GM18867 (cell line): ENCODE measurements at regions not wholly inside any gene's neighbourhood (a gene's known extent, or its start where the extent isn't known, plus 50 kb on each side); places are given as distances from the start of the nearest gene placed in this dataset.

ENCODE experiments used
- ATAC-seq: cut with Tn5 transposase; IDR thresholded peaks from one replicate; pipeline ENCODE4 v1.9.1; 2021; ENCODE audit warnings: mild to moderate bottlenecking, moderate library complexity; ENCODE audit not compliant: unreplicated experiment

DNA sequence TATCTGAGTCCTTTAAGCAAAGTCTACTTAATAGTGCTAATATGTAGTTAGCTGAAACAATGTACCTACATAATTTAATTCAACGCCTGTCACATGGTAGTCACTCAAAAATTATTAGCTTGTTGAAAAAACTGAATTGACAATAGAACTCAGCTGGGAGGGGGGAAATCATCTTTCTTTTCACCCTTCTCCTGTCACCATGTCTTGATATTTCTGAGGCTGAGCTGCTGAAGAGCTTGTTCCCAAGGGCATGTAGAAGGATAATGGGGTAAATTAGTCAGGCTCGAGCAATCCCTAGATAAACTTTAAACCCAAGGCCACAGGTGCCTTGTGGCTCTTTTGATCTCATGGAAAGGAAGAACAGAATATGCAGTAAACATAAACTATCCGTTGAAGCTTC, 339.6 kb upstream of the LRATD1 start:
- ATAC-seq: no peak

DNA sequence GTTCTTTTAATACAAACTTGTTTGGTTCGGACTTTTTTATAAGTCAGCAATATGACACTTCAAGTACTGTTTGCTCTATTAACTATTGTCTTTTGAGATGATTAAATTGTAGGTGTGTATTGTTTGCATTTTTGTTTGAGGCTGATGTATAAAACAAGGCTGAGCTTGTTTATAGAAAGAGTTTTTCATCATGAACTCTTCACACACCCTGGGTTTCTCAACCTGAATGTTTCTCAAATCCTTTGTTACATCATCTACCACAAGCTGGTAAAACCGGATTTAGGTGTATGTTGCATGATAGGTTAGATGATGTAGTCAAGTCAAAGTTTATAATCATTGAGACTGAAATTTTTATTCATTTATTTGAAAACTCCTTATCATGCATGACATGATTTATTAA, 335.2 kb upstream of the LRATD1 start:
- ATAC-seq: no peak

DNA sequence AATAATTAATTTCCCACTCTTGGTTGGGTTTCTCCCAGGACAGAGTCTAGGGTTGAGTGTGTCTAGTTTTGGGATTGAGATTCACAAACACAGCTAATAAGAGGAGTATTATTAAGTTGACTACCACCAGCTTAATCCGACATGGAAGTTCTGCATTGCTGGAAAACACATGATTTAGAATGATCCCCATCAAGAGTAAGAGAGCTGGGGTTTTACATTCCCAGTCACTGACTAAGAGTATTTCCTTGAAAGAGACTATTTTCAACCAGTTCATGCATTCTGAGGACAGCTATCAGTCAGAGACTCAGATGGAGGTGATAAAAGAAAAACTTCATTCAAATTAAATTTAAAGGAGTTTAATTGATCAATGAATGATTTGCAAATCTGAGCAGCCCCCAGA, 334.6 kb upstream of the LRATD1 start:
- no peak for ATAC-seq

DNA sequence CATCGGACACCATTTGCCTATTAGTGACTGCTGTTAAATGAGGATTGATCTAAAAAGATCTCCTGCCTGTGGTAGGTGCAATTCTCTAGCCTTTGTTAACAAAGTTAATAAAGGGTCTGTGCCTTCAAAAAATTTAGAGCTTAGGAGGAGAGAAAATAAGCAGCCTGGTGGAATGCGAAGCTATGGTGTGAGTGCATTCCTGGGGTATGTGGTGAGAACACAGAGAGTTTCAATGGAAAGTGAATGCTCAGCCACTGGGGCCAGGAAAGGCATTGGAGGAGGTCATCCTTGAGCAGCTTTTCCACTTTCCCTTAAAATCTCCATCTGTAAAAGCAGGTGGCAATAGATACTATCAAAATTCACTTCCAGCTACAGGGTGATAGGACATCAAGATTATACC, 331.2 kb upstream of the LRATD1 start:
- no peak for ATAC-seq

DNA sequence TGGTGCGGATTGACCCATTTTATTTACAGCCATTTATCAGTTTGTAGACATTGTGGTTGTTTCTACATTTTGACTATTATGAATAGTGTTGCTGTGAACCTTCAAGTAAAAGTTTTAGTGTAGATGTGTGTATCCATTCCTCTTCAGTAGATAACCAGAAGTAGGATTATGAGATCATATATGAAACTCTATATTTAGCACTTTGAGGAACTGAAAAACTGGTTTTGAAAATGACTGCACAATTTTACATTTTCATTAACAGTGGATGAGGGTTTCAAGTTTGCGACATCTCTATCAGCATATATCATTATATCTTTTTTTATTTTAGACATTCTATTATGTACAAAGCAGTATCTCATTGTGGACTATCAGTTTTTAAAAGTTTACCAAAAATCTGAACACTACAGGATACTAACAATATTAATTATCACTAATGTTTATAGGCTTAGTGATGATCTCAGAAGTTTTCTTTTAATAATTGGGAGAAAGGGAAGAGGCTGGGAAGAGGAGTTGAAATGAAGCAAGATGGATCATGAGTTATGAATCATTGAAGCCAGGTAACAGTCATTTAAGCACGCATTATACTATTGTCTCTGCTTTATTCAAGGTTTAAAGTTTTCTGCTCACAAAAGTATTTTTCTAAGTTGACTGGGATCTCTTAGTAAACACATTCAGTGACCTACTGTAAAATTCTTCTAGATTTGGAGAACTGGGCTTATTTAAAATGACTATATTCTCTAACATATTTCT, 329.0 kb upstream of the LRATD1 start:
- ATAC-seq: peak; percentile 85

DNA sequence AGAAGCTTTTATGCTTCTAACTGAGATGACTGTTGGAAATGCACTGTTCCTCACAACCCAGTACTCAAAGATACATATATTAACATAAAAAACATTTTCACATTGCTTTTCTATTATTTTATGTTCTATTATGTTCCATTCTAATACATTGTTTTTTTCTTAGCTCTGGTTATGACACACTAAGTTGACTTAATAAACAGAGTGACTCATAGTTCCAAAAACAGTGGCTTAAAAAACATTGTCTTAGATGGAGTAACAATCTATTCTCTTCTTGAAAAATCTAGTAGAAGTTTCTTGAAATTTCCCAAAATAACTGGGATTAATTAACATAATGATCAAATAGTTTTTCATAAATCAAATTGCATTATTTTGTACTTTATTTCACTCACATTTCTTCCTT, 328.2 kb upstream of the LRATD1 start:
- ATAC-seq: no peak

DNA sequence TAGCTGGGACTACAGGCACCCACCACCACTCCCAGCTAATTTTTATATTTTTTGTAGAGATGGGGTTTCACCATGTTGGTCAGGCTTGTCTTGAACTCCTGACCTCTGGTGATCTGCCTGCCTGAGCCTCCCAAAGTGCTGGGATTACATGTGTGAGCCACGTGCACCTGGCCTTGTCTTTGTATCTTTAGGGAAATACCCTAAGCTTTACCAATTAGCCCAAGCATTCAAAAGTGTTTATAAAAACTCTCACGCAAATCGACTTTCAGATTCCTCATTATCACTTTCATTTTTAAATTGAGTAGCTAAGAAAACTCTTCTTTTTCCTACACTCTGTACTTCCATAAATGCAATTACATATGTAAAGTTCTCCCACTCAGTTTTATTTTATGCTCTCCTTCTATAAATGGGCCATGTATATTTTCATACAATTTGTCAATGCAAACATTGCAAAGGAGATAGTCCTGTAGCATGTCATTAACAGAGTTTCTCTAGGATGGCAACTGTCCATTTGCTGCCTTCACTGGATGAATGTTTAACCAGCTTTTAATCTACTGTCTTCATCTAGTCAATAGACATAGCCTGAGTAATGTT, 326.2 kb upstream of the LRATD1 start:
- peak; percentile 77 for ATAC-seq

DNA sequence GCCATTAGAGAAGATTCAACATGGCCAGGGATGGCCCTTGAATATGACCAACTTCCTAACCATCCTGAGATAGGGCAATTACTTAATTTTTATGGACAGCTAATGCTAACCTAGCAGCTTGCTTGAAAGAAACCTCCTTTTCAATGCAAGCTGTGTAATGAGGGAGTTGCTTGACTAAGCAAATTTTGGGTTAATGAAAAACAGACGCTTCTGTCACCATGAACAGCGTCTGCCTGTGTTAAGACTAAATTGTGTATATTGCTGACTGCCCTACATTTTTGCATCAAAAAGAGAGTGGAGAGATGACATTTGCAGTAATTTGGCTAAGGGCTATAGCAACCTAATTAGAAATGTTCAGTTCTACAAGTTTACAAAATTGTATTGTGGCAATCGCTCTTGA, 319.2 kb upstream of the LRATD1 start:
- no peak for ATAC-seq

DNA sequence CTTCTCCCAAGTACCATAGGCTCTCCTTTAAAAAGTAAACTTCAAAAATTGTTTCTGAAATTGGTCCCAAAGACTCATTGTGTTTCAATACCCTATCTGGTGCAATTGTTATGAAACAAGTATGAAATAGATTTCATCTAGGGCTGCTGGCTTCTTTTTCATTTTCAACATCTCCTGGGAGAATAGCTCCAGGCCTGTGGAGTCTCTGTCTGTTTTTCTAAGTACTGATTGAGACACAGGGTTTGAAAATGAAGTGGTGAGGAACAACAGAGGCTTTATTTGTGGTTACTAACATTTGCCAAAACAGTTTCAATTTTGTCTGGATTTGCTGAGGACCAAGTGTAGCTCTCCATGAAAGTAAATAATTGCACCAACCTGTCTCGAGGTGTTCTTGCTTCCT, 315.9 kb upstream of the LRATD1 start:
- ATAC-seq: no peak

DNA sequence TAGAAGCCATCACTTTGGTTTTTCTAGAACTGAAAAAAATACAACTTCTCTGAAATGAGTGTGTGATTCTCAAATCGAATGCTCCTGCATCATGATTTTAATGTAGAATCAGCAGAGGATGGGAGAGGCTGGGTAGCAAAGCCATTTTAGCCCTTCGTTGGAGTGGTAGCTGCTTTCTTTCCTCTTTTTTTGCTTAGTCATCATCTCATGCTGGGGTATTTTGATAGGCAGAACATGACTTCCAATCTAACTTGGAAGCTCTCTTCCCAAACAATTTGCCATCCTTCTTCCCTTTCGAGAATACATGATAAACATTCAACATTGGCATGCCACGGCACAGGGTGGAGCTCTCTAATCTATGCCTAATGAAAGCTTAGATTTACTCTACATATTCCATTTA, 311.2 kb upstream of the LRATD1 start:
- no peak for ATAC-seq

DNA sequence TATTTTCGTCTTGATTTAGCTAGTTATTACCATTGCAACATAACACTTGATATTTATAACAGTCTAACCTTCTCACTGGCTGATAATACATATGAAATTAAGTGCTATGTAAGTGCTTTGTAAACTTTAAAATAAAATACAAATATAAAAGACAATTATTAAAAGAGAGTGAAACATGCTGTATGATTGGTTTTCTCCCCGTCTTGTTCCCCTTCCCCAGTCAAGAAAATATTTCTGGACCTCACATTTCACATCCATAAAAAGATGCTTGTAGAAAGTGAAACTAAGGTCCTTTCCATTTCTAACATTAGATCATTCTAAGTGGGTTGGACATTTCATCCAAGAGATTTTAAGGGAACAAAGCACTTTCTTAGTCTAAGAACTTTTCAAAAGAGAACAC, 310.2 kb upstream of the LRATD1 start:
- no peak for ATAC-seq

DNA sequence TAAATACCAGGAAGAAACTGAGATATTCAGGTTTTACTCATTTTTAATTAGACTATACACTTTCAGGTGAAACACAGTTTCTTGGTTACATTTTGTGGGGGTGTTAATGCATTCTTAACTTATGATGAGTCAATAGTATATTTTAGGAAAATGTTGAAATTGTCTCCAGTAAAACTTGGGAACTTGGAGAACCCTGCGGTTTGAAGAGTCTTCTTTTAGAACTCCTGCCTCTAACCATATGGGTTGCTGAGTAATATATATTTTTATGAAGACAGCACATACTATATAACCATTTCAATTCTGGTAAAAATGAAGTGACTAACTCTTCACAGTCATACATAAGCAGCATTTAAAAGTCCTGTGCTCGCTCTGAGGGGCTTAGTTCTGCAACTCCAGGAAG, 308.2 kb upstream of the LRATD1 start:
- no peak for ATAC-seq

DNA sequence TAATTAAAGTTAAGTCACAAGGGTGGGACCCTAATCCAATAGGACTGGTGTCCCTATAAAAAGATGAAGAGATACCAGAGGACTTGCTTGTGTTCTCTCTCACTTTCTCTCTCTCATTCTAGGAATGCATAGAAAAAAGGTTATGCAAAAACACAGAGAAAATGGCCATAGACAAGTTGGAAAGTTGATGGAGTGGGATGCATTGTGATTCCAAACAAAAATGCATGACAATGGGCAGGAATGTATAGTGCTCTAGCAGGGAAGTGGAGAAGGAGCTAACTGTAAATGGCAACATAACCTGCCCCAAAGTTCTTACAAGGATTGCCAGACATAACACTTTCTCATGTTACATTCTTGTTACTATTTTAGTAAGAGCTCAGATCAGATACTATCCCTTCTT, 301.6 kb upstream of the LRATD1 start:
- ATAC-seq: no peak

DNA sequence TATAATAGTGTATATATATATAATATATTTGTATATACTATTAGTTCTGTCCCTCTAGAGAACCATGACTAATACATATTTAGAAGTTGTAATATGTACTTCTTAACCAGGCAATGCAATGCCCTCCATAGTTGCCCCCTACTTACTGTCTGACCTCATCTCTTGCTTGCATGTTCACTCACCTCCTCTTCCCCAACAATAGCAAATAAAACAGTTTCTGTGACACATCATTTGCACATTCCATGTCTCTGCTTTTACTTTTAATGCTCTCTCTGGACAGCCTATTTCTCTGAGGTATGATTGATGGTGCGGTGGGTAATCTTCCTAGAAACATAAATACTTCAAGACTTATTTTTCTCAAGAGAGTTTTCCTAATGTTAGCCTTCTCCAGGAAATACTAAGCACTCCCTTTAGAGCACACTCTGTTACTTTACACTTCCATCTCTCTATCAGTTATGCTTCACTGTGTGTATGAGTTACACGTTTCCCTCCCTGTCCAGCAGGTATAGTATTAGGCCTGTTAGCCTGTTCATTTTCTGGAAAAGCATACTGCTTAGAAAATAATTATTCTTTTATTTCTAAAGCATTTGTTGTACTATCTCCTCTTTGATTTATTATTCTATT, 295.6 kb upstream of the LRATD1 start:
- no peak for ATAC-seq

DNA sequence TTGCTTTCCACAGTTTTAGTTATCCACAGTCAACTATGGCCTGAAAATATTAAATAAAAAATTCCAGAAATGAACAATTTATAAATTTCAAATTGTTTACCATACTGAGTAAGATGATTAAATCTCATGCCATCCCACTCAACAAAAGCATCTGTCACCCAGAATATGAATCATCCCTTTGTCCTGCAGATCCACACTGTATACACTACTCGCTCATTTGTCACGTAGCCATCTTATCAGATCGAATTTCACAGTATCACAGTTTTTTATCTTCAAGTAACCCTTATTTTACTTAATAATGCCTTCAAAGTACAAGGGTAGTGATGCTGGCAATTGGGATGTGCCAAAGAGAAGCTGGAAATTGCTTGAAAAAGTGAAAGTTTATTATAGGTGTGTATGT, 291.8 kb upstream of the LRATD1 start:
- ATAC-seq: no peak

DNA sequence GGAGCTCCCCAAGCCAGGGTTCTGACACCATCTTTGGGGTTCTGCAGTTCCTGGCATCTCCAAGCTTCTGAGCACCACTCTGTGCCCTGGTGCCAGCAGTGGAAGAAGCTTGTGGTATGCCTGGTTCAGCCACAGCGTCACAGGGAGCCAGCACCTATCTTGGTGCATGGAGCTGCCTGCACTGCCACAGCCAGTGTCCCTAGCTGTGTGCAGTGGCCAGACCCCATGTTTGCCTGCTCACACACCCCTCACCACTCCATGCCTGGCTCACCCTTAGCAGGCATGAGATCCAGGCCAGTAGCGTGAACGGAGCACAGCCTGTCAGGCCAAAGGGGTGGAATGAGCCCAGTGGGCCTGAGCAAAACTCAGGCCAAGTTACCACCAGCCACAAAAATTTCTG, 290.2 kb upstream of the LRATD1 start:
- ATAC-seq: no peak

DNA sequence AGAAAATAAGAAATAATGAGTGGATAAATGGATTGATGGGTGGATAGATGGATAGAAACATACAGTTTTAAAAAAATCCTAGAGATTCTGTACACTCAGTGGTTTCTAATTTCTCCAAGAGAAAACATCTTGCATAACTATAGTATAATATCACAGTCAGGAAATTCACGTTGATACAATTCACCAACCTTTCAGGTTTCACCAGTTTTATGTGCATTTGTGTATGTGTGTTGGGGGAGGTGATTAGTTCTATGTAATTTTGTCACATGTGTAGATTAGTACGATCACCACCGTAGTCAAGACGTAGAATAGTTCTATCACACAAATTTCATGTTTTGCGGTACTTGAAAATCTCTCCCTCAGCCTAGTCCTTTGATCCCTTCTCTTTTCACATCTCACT, 288.2 kb upstream of the LRATD1 start:
- no peak for ATAC-seq

DNA sequence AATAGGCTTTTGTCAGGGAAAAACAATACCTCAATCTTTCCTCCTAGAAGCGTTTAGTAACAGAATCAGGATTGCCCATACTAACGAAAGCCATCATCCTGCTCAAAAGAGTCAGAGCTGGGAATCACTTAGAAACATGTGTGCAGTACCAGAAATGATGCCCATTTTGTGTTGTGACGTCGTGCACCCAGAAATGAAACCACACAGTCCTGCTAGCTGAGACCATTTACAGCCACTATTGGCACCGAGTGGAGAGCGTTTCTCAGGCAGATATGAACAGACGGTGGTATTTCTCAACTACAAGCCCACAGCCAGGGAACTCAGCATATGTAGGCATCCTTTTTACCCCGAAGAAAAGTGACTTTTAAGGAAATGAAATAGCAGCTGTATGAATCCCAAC, 284.3 kb upstream of the LRATD1 start:
- ATAC-seq: peak; percentile 44

DNA sequence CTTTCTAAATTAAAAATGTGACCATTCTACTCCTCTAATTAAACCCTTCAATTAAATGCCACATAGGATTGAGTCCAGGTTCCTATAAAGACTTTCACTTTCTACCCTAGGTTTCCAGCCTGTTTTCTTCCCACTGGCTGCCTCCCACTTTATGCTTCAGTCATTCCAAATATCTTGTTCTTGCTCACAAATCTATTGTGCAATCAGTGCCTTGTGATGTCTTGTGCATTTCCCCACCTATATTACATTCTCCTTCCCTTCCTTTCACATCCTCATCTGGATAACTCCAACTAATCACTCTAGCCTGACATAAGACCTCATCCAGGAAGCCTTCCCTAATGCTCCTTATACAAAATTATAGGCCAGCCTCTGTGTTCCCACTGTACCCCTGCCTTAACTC, 281.7 kb upstream of the LRATD1 start:
- ATAC-seq: no peak

DNA sequence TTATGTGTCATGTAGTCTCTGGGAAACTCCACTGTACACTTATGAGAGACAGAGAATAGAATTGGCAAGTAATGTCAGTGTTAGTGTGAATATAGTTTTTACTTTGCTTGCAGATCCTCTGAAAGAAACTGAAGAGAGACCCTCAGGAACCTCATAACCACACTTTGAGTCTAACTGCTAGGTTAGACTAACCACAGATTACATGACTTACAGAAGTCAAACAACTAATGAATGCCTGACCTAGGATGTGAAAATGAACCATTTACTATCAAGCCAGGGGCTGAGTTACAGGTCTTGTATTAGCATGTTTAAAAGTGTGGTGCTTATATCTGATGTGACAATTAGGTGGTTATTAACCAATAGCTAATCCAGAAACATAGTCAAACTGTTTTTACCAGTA, 280.4 kb upstream of the LRATD1 start:
- ATAC-seq: peak; percentile 46

DNA sequence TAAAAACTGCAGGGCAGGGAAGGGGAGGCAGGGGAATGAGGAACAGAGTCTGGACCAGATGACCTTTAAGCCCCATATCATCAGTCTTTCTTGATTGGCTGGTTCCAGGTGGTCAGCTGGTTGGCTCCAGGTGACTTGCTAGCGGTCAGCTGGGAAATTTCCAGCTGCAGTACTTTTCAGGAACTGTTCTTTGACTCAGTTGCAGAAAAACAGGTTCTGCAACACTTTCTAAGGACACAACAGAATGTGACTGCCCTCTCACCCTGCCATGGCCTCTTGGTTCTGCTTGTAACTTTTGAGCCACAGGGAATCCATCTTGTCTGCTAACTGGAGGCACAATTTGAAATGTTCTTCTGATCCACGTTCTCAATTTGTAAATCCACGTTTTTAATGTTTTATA, 278.3 kb upstream of the LRATD1 start:
- no peak for ATAC-seq

DNA sequence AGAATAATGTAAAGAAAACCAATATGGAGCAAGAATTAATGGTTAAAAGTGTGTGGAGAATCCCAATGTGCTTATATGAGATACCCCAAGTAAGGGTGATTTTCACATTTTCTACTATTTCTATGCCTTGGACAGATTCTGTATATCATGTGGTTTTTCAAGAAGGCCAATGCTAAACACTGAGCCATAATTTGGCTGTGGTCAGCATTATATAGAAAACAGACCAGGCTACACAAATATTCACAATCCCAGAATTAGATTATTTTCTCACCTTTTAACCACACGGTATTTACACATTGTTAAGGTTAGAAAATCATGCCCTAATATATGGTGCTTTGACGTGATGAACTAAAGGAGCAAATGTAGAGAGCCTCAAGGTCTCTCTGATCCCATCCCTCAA, 277.4 kb upstream of the LRATD1 start:
- ATAC-seq: no peak

DNA sequence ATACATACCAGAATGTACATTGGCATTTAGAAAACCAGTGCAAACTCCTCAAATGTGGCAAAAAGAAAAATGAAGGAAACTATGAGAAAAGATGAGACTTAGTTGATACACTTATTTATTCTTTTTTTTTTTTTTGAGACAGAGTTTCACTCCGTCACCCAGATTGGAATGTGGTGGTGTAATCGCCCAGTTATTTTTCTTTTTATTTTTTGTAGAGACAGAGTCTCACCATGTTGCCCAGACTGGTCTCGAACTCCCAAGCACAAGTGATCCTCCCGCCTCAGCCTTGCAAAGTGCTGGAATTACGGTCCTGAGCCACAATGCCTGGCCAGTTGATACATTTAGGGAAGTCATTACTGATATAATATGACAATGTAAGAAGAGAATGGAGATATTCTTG, 274.2 kb upstream of the LRATD1 start:
- no peak for ATAC-seq
